ENCODE measurements at regions not wholly inside any gene's neighbourhood (a gene's known extent, or its start where the extent isn't known, plus 50 kb on each side); places are given as distances from the start of the nearest gene placed in this dataset.
"Not testable (repeated sequence)": the region's sequence is repeated elsewhere in the genome, so short reads cannot be mapped to it uniquely, and the experiment has no call there.

GRCh38 chr11:112623057-112623456, 338.2 kb upstream of the NCAM1 start:
- no peaks in the 10 kb centered on the region for H3K27me3 ChIP-seq
- intact Hi-C loops (cut with DNase I), result no loop called here
- TF ChIP-seq, protein P1, sequence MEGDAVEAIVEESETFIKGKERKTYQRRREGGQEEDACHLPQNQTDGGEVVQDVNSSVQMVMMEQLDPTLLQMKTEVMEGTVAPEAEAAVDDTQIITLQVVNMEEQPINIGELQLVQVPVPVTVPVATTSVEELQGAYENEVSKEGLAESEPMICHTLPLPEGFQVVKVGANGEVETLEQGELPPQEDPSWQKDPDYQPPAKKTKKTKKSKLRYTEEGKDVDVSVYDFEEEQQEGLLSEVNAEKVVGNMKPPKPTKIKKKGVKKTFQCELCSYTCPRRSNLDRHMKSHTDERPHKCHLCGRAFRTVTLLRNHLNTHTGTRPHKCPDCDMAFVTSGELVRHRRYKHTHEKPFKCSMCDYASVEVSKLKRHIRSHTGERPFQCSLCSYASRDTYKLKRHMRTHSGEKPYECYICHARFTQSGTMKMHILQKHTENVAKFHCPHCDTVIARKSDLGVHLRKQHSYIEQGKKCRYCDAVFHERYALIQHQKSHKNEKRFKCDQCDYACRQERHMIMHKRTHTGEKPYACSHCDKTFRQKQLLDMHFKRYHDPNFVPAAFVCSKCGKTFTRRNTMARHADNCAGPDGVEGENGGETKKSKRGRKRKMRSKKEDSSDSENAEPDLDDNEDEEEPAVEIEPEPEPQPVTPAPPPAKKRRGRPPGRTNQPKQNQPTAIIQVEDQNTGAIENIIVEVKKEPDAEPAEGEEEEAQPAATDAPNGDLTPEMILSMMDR (IDR thresholded peaks at IDR 0.05), result no peak
- no peaks in the 10 kb centered on the region for H3K9me3 ChIP-seq
- no peak overlapping the region for H3K4me3 ChIP-seq
- H3K36me3 ChIP-seq, result no peaks in the 10 kb centered on the region
- no peak for DNase-seq (ENCODE audit: low spot score in 2 of 2)
- no peak overlapping the region for H3K27ac ChIP-seq
- no peaks in the 10 kb centered on the region for H3K4me1 ChIP-seq

GRCh38 chr11:112624431-112624830, 336.8 kb upstream of the NCAM1 start:
- Histone ChIP-seq H3K9me3 (no peaks in the 10 kb centered on the region), H3K27ac (no peak overlapping the region), H3K4me1 (no peaks in the 10 kb centered on the region), H3K4me3 (no peak overlapping the region), H3K36me3 (no peaks in the 10 kb centered on the region), H3K27me3 (no peaks in the 10 kb centered on the region)
- TF ChIP-seq, protein P1 (IDR thresholded peaks at IDR 0.05), result no peak
- no peak for DNase-seq (ENCODE audit: low spot score in 2 of 2)
- intact Hi-C loops (cut with DNase I), result no loop called here

GRCh38 chr11:112624971-112625370, 336.2 kb upstream of the NCAM1 start:
- H3K27ac ChIP-seq; H3K36me3 ChIP-seq; H3K27me3 ChIP-seq; H3K9me3 ChIP-seq; H3K4me1 ChIP-seq; DNase-seq (ENCODE audit: low spot score in 2 of 2); intact Hi-C loops (cut with DNase I); H3K4me3 ChIP-seq: not testable (repeated sequence)

DNA sequence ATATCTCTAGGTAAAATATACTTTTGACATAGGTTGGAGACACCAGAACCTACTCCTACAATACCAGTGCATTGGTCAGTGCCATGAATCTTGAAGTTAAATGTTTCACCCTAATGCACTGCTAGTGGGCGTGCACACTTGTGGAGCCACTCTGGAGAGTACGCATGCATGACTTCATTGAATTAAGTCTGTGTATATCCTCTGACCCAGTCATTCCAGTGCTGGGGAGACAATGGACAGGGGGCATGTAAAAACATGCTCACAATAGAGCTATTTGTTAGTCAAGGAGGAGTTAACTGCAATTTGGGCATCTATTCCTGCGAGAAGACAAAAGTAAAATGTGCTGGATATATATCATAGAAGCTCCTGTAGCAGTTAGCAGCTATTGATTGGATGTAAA, 335.4 kb upstream of the NCAM1 start:
- Histone ChIP-seq H3K4me1 (no peaks in the 10 kb centered on the region), H3K4me3 (no peak overlapping the region), H3K27me3 (no peaks in the 10 kb centered on the region), H3K27ac (no peak overlapping the region), H3K9me3 (no peaks in the 10 kb centered on the region), H3K36me3 (no peaks in the 10 kb centered on the region)
- DNase-seq (ENCODE audit: low spot score in 2 of 2), result no peak
- intact Hi-C loops (cut with DNase I), result no loop called here
- TF ChIP-seq, protein P1 (IDR thresholded peaks at IDR 0.05), result no peak

- DNase-seq (ENCODE audit: low spot score in 2 of 2), result no peak
- Histone ChIP-seq H3K27ac (no peak overlapping the region), H3K27me3 (no peaks in the 10 kb centered on the region), H3K4me3 (no peak overlapping the region), H3K9me3 (no peaks in the 10 kb centered on the region), H3K4me1 (no peaks in the 10 kb centered on the region), H3K36me3 (no peaks in the 10 kb centered on the region)
- TF ChIP-seq, protein P1 (IDR thresholded peaks at IDR 0.05), result no peak
- intact Hi-C loops (cut with DNase I), result no loop called here
These were observed 334.5 kb upstream of the NCAM1 start for GRCh38 chr11:112626731-112627130.

DNA sequence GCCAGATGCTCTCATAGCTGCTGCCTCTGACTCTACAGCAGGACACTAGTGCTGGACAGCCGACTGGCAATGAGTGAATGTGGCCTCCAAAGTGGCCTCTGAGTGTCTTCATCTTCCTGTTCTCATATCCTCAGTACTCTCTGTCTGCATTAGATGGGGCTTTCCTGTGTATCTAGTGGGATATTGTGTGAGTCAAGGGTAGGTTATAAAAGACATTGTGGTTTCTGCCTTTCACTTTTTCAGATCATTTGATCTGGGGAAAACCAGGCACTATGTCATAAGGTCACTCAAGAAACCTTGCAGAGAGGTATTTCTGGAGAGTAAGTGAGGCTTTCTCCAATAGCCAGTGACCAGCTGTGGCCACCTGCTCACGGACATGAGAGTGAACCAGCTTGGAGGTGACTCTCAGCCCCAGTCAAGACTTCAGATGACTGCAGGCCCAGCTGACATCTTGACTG, 333.6 kb upstream of the NCAM1 start:
- TF ChIP-seq, protein P1 (IDR thresholded peaks at IDR 0.05), result no peak
- Histone ChIP-seq H3K4me1 (no peaks in the 10 kb centered on the region), H3K27ac (no peak overlapping the region), H3K9me3 (no peaks in the 10 kb centered on the region), H3K36me3 (no peaks in the 10 kb centered on the region), H3K27me3 (no peaks in the 10 kb centered on the region), H3K4me3 (no peak overlapping the region)
- DNase-seq (ENCODE audit: low spot score in 2 of 2), result no peak
- intact Hi-C loops (cut with DNase I), result no loop called here
